T-cell (primary cell): ENCODE measurements at regions not wholly inside any gene's neighbourhood (a gene's known extent, or its start where the extent isn't known, plus 50 kb on each side); places are given as distances from the start of the nearest gene placed in this dataset.
"Not testable (repeated sequence)": the region's sequence is repeated elsewhere in the genome, so short reads cannot be mapped to it uniquely, and the experiment has no call there.

ENCODE experiments used
- ATAC-seq, 4 experiments: fragments of 200-7000 bp in 3 of 4; fragments of 150-1000 bp in 1 of 4; cut with Tn5 transposase; replicated peaks in 1 of 4; 1 replicate in 3 of 4; 2 replicates in 1 of 4; pipeline ENCODE4 v1.10.0; 2021; ENCODE audit warnings: moderate library complexity in 3 of 4, mild to moderate bottlenecking in 2 of 4, moderate number of reproducible peaks in 1 of 4
- CTCF ChIA-PET, 2 donors: fragments of 300-600 bp; sonication (Branson Sonifier 250); formaldehyde crosslinking; loops; one replicate each; lab custom pipeline; 2022; ENCODE audit warnings: antibody characterized with exemption in 2 of 2; lab: Charles Lee
- POLR2A ChIA-PET, 2 donors: fragments of 300-600 bp; sonication (Branson Sonifier 250); formaldehyde crosslinking; loops; one replicate each; lab custom pipeline; 2022; ENCODE audit warnings: antibody characterized with exemption in 2 of 2; lab: Charles Lee
- DNase-seq, 35 experiments: peaks; one replicate each; pipeline versions ENCODE4 v3.0.0 to v3.0.0-alpha.2; 2013 to 2023
- H3K27ac ChIP-seq: one replicate; pipeline ENCODE4 v1.5.1; 2013; ENCODE audit warnings: low read length
- H3K27me3 ChIP-seq, 2 experiments: replicated peaks in 1 of 2; 1 replicate in 1 of 2; 2 replicates in 1 of 2; pipeline versions ENCODE4 v1.6.1 to v1.7.0; 2013; ENCODE audit warnings: low read length in 1 of 2, mixed read lengths in 1 of 2; ENCODE audit not compliant: control insufficient read depth in 2 of 2, insufficient read depth in 2 of 2; ENCODE audit errors: extremely low read depth in 1 of 2
- H3K36me3 ChIP-seq, 2 donors: 1 replicate in 1 of 2; 2 replicates in 1 of 2; pipeline versions ENCODE4 v1.6.1 to v1.7.0; 2013; ENCODE audit warnings: low read length in 1 of 2; ENCODE audit not compliant: control insufficient read depth in 2 of 2, insufficient read depth in 1 of 2; ENCODE audit errors: extremely low read depth in 1 of 2
- H3K4me1 ChIP-seq, 2 experiments: 1 replicate in 1 of 2; 2 replicates in 1 of 2; pipeline versions ENCODE4 v1.6.1 to v1.7.0; 2013; ENCODE audit warnings: low read length in 2 of 2, mixed read lengths in 1 of 2; ENCODE audit not compliant: insufficient read depth in 2 of 2, control insufficient read depth in 1 of 2; ENCODE audit errors: extremely low read depth in 1 of 2
- H3K4me3 ChIP-seq, 2 donors: 1 replicate in 1 of 2; 2 replicates in 1 of 2; pipeline versions ENCODE4 v1.5.1 to v1.7.0; 2013; ENCODE audit warnings: mild to moderate bottlenecking in 2 of 2, low read length in 1 of 2, moderate library complexity in 1 of 2; ENCODE audit not compliant: control insufficient read depth in 1 of 2; ENCODE audit errors: extremely low read depth in 1 of 2
- H3K9me3 ChIP-seq: 2 replicates; pipeline ENCODE4 v1.7.0; 2013
- H3K27ac Mint-ChIP-seq, 2 donors: one replicate each; pipeline ENCODE4 v1.8.0; 2020 to 2021; ENCODE audit warnings: mild to moderate bottlenecking in 2 of 2, mixed read lengths in 2 of 2
- H3K27me3 Mint-ChIP-seq, 2 donors: one replicate each; pipeline ENCODE4 v1.8.0; 2021 to 2022; ENCODE audit warnings: mixed read lengths in 2 of 2
- H3K36me3 Mint-ChIP-seq: one replicate; pipeline ENCODE4 v1.8.0; 2021; ENCODE audit warnings: mixed read lengths
- H3K4me1 Mint-ChIP-seq, 3 donors: one replicate each; pipeline ENCODE4 v1.8.0; 2020 to 2022; ENCODE audit warnings: mixed read lengths in 3 of 3, mild to moderate bottlenecking in 1 of 3
- H3K4me3 Mint-ChIP-seq, 3 donors: one replicate each; pipeline ENCODE4 v1.8.0; 2020 to 2022; ENCODE audit warnings: mild to moderate bottlenecking in 3 of 3, mixed read lengths in 3 of 3, moderate library complexity in 3 of 3
- H3K9me3 Mint-ChIP-seq, 3 donors: one replicate each; pipeline ENCODE4 v1.8.0; 2020 to 2022; ENCODE audit warnings: mixed read lengths in 3 of 3
- WGBS: methylation state at CpG from one replicate; pipeline ENCODE4 v1.1.5; 2013; ENCODE audit warnings: missing lambda C conversion rate; ENCODE audit not compliant: insufficient coverage; 5-methylcytosine and 5-hydroxymethylcytosine counted together

DNA sequence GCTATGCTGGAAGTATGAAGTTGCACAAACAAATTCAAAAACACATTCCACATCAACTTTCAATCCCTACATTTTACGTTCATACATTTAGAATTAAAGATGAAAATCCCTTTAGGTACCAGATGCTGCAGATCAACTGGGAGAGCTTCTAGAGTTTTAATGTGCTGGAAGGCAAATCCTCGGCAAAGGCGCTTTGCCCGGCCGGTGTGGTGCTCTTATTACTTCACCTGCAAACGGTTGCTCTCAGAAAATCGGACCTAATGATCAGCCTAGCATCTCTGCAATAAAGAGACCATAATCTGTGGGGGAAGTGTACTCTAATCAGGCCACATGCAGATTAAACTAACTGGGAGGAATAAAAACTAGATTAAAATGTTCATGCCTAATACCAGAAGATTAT lies 513.8 kb downstream of the ZEB2 start:
- ATAC-seq: no peak
- CTCF ChIA-PET: no interaction called here
- H3K4me3 Mint-ChIP-seq: no peak overlapping the region
- no CpG with 5 or more reads among the region's 7 CpGs for WGBS
- H3K4me1 Mint-ChIP-seq: no peaks in the 10 kb centered on the region
- POLR2A ChIA-PET: no interaction called here
- H3K27me3 ChIP-seq: no peaks in the 10 kb centered on the region
- no peak overlapping the region for H3K27ac Mint-ChIP-seq
- no peaks in the 10 kb centered on the region for H3K4me1 ChIP-seq
- H3K9me3 ChIP-seq: no peaks in the 10 kb centered on the region
- peaks cover 24% of the 10 kb centered on the region for H3K36me3 Mint-ChIP-seq
- no peak for DNase-seq
- H3K9me3 Mint-ChIP-seq: no peaks in the 10 kb centered on the region
- no peaks in the 10 kb centered on the region for H3K27me3 Mint-ChIP-seq
- no peak overlapping the region for H3K4me3 ChIP-seq
- no peaks in the 10 kb centered on the region for H3K36me3 ChIP-seq
- no peak overlapping the region for H3K27ac ChIP-seq

DNA sequence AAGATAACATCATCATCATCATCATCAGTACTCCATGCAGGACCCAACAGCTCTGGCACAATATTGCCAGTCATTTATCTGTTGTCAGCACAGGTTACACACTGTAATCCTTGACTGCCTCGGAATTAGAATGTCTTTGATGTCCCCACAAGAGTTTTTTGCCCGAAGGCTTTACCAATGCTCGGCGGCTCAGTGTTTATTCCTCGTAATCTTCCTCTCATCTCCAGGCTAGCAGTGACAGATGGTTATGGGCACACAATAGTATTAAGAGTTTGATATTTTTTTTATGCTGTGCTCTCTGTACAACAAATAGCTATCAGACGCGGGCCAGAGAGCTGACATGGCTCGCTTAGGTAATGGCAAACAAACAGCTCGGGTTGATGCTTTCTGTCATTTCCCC lies 515.2 kb downstream of the ZEB2 start:
- Histone ChIP-seq H3K9me3 (no peaks in the 10 kb centered on the region), H3K4me1 (no peaks in the 10 kb centered on the region), H3K36me3 (no peaks in the 10 kb centered on the region), H3K4me3 (no peak overlapping the region), H3K27ac (no peak overlapping the region), H3K27me3 (no peaks in the 10 kb centered on the region)
- no peak overlapping the region for H3K4me3 Mint-ChIP-seq
- no peaks in the 10 kb centered on the region for H3K27me3 Mint-ChIP-seq
- ATAC-seq (no peak), DNase-seq (no peak)
- H3K9me3 Mint-ChIP-seq: no peaks in the 10 kb centered on the region
- H3K27ac Mint-ChIP-seq: no peak overlapping the region
- WGBS: 100% methylated on average over 1 of the region's 9 CpGs
- CTCF ChIA-PET: no interaction called here
- no peaks in the 10 kb centered on the region for H3K4me1 Mint-ChIP-seq
- POLR2A ChIA-PET: no interaction called here
- peaks cover 24% of the 10 kb centered on the region for H3K36me3 Mint-ChIP-seq

GRCh38 chr2:144003460-144004075 lies 516.4 kb downstream of the ZEB2 start:
- Histone ChIP-seq H3K4me3 (no peak overlapping the region), H3K36me3 (no peaks in the 10 kb centered on the region), H3K9me3 (no peaks in the 10 kb centered on the region), H3K27ac (no peak overlapping the region), H3K27me3 (no peaks in the 10 kb centered on the region), H3K4me1 (no peaks in the 10 kb centered on the region)
- ChIA-PET POLR2A (no interaction called here), CTCF (no interaction called here)
- no peak for ATAC-seq
- Mint-ChIP-seq H3K36me3 (peaks cover 21% of the 10 kb centered on the region), H3K4me3 (no peak overlapping the region), H3K27me3 (no peaks in the 10 kb centered on the region), H3K27ac (no peak overlapping the region), H3K4me1 (no peaks in the 10 kb centered on the region), H3K9me3 (no peaks in the 10 kb centered on the region)
- DNase-seq: no peak
- 100% methylated on average over 1 of the region's 2 CpGs for WGBS

GRCh38 chr2:143996974-143997373 lies 522.9 kb downstream of the ZEB2 start:
- DNase-seq (no peak), ATAC-seq (no peak)
- H3K4me1 Mint-ChIP-seq: no peaks in the 10 kb centered on the region
- no peaks in the 10 kb centered on the region for H3K27me3 Mint-ChIP-seq
- H3K36me3 Mint-ChIP-seq: peaks cover 4% of the 10 kb centered on the region
- no peak overlapping the region for H3K4me3 ChIP-seq
- no peaks in the 10 kb centered on the region for H3K36me3 ChIP-seq
- H3K4me3 Mint-ChIP-seq: no peak overlapping the region
- H3K4me1 ChIP-seq: no peaks in the 10 kb centered on the region
- WGBS: no CpG with 5 or more reads among the region's 2 CpGs
- no peak overlapping the region for H3K27ac Mint-ChIP-seq
- no peaks in the 10 kb centered on the region for H3K9me3 ChIP-seq
- H3K27ac ChIP-seq: no peak overlapping the region
- H3K27me3 ChIP-seq: no peaks in the 10 kb centered on the region
- H3K9me3 Mint-ChIP-seq: no peaks in the 10 kb centered on the region
- CTCF ChIA-PET: no interaction called here
- POLR2A ChIA-PET: interaction anchor here in 1 of 2 donors (0.6 kb wide), 1 partner anchor 111 kb away, joined by 3 read pairs; no protein-coding TSS in a partner anchor

DNA sequence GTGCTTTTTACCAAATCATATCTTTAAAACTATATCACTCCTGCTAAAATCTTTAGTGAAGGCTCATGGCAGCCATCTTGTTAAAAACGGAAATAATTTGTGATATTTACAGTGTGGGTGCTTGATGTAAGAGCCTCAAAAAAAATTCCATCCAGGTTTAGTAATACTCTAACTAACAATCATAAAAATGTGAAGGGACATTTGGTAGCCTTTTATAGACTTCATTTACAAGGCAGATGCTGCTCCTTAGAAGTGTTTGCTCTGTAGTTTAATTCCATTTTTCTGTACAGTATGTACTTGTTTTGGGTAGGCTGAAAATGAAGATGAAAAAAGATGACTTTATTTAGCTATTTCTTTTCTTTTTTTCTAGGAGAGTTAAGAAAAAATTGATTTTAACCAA lies 525.0 kb downstream of the ZEB2 start:
- no peaks in the 10 kb centered on the region for H3K4me1 Mint-ChIP-seq
- H3K9me3 ChIP-seq: no peaks in the 10 kb centered on the region
- H3K36me3 Mint-ChIP-seq: peaks cover 6% of the 10 kb centered on the region
- H3K27me3 Mint-ChIP-seq: no peaks in the 10 kb centered on the region
- DNase-seq (no peak), ATAC-seq (no peak)
- H3K4me1 ChIP-seq: no peaks in the 10 kb centered on the region
- no CpG with 5 or more reads among the region's 1 CpG for WGBS
- H3K4me3 Mint-ChIP-seq: no peak overlapping the region
- H3K9me3 Mint-ChIP-seq: peaks cover 2 to 8% (median 7%) of the 10 kb centered on the region in 3 donors
- H3K27ac Mint-ChIP-seq: no peak overlapping the region
- H3K4me3 ChIP-seq: no peak overlapping the region
- H3K36me3 ChIP-seq: no peaks in the 10 kb centered on the region
- no peaks in the 10 kb centered on the region for H3K27me3 ChIP-seq
- CTCF ChIA-PET: no interaction called here
- H3K27ac ChIP-seq: no peak overlapping the region
- POLR2A ChIA-PET: no interaction called here

DNA sequence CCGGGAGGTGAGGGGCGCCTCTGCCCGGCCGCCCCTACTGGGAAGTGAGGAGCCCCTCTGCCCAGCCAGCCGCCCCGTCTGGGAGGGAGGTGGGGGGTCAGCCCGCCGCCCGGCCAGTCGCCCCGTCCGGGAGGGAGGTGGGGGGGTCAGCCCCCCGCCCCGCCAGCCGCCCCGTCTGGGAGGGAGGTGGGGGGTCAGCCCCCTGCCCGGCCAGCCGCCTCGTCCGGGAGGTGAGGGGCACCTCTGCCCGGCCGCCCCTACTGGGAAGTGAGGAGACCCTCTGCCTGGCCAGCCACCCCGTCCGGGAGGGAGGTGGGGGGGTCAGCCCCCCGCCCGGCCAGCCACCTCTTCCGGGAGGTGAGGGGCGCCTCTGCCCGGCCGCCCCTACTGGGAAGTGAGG lies 528.3 kb downstream of the ZEB2 start:
- ATAC-seq, H3K27ac ChIP-seq, H3K27me3 Mint-ChIP-seq, DNase-seq, H3K9me3 ChIP-seq, POLR2A ChIA-PET, H3K4me3 Mint-ChIP-seq, H3K27me3 ChIP-seq, H3K4me1 ChIP-seq, H3K36me3 Mint-ChIP-seq, H3K27ac Mint-ChIP-seq, H3K9me3 Mint-ChIP-seq, H3K4me3 ChIP-seq, CTCF ChIA-PET, H3K4me1 Mint-ChIP-seq, H3K36me3 ChIP-seq: not testable (repeated sequence)
- WGBS: no CpG with 5 or more reads among the region's 30 CpGs

GRCh38 chr2:143988082-143988481 lies 531.8 kb downstream of the ZEB2 start:
- no peak for ATAC-seq
- H3K27ac ChIP-seq: no peak overlapping the region
- no peaks in the 10 kb centered on the region for H3K4me1 Mint-ChIP-seq
- ChIA-PET CTCF (interaction anchor here in 1 of 2 donors (0.9 kb wide), 1 partner anchor 38 kb away, joined by 3 read pairs; no protein-coding TSS in a partner anchor), POLR2A (no interaction called here)
- peaks cover 9% of the 10 kb centered on the region for H3K36me3 Mint-ChIP-seq
- H3K4me3 ChIP-seq: no peak overlapping the region
- H3K27me3 ChIP-seq: no peaks in the 10 kb centered on the region
- 100% methylated on average over 1 of the region's 1 CpG for WGBS
- H3K27me3 Mint-ChIP-seq: peaks cover 0 to 4% of the 10 kb centered on the region in 2 donors
- H3K27ac Mint-ChIP-seq: no peak overlapping the region
- no peaks in the 10 kb centered on the region for H3K36me3 ChIP-seq
- H3K9me3 ChIP-seq: no peaks in the 10 kb centered on the region
- no peak for DNase-seq
- no peaks in the 10 kb centered on the region for H3K4me1 ChIP-seq
- H3K4me3 Mint-ChIP-seq: no peak overlapping the region
- peaks cover 2 to 8% (median 7%) of the 10 kb centered on the region in 3 donors for H3K9me3 Mint-ChIP-seq
